Endodermal cell (in vitro differentiated cells): ENCODE measurements at regions not wholly inside any gene's neighbourhood (a gene's known extent, or its start where the extent isn't known, plus 50 kb on each side); places are given as distances from the start of the nearest gene placed in this dataset.
A peak's percentile ranks its signal among the peaks of the same experiment; 100 is the strongest.

Experiments used
- DNase-seq: peaks from one replicate; pipeline ENCODE4 v3.0.0-alpha.2; 2017
- H3K27ac ChIP-seq: 2 replicates; pipeline ENCODE4 v1.5.1; 2013; ENCODE audit warnings: mild to moderate bottlenecking, low read depth, low read length, moderate library complexity
- H3K27me3 ChIP-seq: 2 replicates; pipeline ENCODE4 v1.6.1; 2013; ENCODE audit warnings: mild to moderate bottlenecking, low read length, moderate library complexity; ENCODE audit not compliant: insufficient read depth, control insufficient read depth, poor library complexity, severe bottlenecking
- H3K36me3 ChIP-seq: 2 replicates; pipeline ENCODE4 v1.7.0; 2013; ENCODE audit warnings: mild to moderate bottlenecking, low read length, moderate library complexity; ENCODE audit not compliant: control insufficient read depth, insufficient read depth
- H3K4me1 ChIP-seq: one replicate; pipeline ENCODE4 v1.7.0; 2013; ENCODE audit warnings: low read length; ENCODE audit not compliant: control insufficient read depth, insufficient read depth
- H3K4me3 ChIP-seq: 2 replicates; pipeline ENCODE4 v1.5.1; 2013; ENCODE audit warnings: mild to moderate bottlenecking, low read length, moderate library complexity
- H3K9ac ChIP-seq: 2 replicates; pipeline ENCODE4 v1.6.1; 2013; ENCODE audit warnings: mild to moderate bottlenecking, low read length, moderate library complexity; ENCODE audit not compliant: poor library complexity, severe bottlenecking; ENCODE audit errors: extremely low read depth
- H3K9me3 ChIP-seq: 2 replicates; pipeline ENCODE4 v1.6.1; 2013; ENCODE audit warnings: mild to moderate bottlenecking, low read length, moderate library complexity; ENCODE audit not compliant: control insufficient read depth
- H3K27ac Mint-ChIP-seq: 2 replicates; pipeline ENCODE4 v1.8.0; 2020; ENCODE audit warnings: mixed read lengths
- H3K27me3 Mint-ChIP-seq: 2 replicates; pipeline ENCODE4 v1.8.0; 2021; ENCODE audit warnings: mild to moderate bottlenecking, mixed read lengths; ENCODE audit not compliant: insufficient read depth
- H3K36me3 Mint-ChIP-seq: 2 replicates; pipeline ENCODE4 v1.8.0; 2020; ENCODE audit warnings: low read depth, mixed read lengths
- H3K4me1 Mint-ChIP-seq: 2 replicates; pipeline ENCODE4 v1.8.0; 2020; ENCODE audit warnings: mixed read lengths
- H3K4me3 Mint-ChIP-seq: 2 replicates; pipeline ENCODE4 v1.8.0; 2020; ENCODE audit warnings: mild to moderate bottlenecking, moderate library complexity, mixed read lengths
- H3K9me3 Mint-ChIP-seq: 2 replicates; pipeline ENCODE4 v1.8.0; 2020; ENCODE audit warnings: mild to moderate bottlenecking, mixed read lengths
- WGBS, 2 experiments: methylation state at CpG; one replicate each; pipeline versions ENCODE4 v1.1.5 to v1.1.7; 2013; ENCODE audit warnings: missing lambda C conversion rate in 2 of 2, mixed read lengths in 1 of 2; ENCODE audit not compliant: insufficient coverage in 1 of 2, insufficient read length in 1 of 2; 5-methylcytosine and 5-hydroxymethylcytosine counted together
- TF ChIP-seq, protein P1 (sequence below): fragments of 200-600 bp; sonication (generic); conservative IDR thresholded peaks from 2 replicates; pipeline ENCODE4 v1.5.0; 2021; ENCODE audit warnings: antibody characterized with exemption, mild to moderate bottlenecking

GRCh38 chr10:44575601-44576380 is 190.9 kb upstream of the CXCL12 start:
- H3K4me3 Mint-ChIP-seq = no peak overlapping the region
- Histone ChIP-seq H3K27me3 (no peaks in the 10 kb centered on the region), H3K4me1 (no peaks in the 10 kb centered on the region), H3K36me3 (no peaks in the 10 kb centered on the region), H3K9ac (no peak overlapping the region), H3K27ac (no peak overlapping the region), H3K9me3 (no peaks in the 10 kb centered on the region), H3K4me3 (no peak overlapping the region)
- 87 to 96% methylated on average over 7 to 18 of the region's 18 CpGs for WGBS, 2 experiments
- no peaks in the 10 kb centered on the region for H3K27me3 Mint-ChIP-seq
- DNase-seq = peak; percentile 31
- H3K27ac Mint-ChIP-seq = no peak overlapping the region
- no peaks in the 10 kb centered on the region for H3K9me3 Mint-ChIP-seq
- TF ChIP-seq, protein P1, sequence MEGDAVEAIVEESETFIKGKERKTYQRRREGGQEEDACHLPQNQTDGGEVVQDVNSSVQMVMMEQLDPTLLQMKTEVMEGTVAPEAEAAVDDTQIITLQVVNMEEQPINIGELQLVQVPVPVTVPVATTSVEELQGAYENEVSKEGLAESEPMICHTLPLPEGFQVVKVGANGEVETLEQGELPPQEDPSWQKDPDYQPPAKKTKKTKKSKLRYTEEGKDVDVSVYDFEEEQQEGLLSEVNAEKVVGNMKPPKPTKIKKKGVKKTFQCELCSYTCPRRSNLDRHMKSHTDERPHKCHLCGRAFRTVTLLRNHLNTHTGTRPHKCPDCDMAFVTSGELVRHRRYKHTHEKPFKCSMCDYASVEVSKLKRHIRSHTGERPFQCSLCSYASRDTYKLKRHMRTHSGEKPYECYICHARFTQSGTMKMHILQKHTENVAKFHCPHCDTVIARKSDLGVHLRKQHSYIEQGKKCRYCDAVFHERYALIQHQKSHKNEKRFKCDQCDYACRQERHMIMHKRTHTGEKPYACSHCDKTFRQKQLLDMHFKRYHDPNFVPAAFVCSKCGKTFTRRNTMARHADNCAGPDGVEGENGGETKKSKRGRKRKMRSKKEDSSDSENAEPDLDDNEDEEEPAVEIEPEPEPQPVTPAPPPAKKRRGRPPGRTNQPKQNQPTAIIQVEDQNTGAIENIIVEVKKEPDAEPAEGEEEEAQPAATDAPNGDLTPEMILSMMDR = no peak
- H3K36me3 Mint-ChIP-seq = no peaks in the 10 kb centered on the region
- H3K4me1 Mint-ChIP-seq = no peaks in the 10 kb centered on the region

GRCh38 chr10:44576702-44577191 is 191.8 kb upstream of the CXCL12 start:
- no peak overlapping the region for H3K27ac Mint-ChIP-seq

DNA sequence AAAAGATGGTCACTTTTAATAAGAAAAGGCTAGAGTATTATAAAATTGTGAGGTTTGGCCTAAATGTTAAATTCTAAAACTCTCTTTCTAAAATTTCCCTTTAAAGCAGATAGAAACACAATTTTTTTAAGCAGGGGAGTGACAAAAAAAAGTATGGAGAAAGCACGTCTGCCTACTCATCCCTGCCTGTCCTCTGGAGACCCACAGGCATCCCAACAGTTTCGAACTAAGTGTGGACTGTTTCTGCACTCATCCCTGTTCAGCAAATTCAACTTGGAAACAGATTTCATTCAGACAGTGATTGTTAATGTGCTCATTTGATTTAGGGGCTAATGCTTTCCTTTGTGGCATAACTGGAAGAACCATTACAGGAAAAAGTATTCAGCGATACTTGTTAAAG is 192.6 kb upstream of the CXCL12 start:
- H3K27me3 Mint-ChIP-seq = no peaks in the 10 kb centered on the region
- Histone ChIP-seq H3K27me3 (no peaks in the 10 kb centered on the region), H3K27ac (no peak overlapping the region), H3K36me3 (no peaks in the 10 kb centered on the region), H3K4me3 (no peak overlapping the region), H3K9ac (no peak overlapping the region), H3K9me3 (no peaks in the 10 kb centered on the region), H3K4me1 (no peaks in the 10 kb centered on the region)
- TF ChIP-seq, protein P1 = no peak
- no peak overlapping the region for H3K4me3 Mint-ChIP-seq
- no peak for DNase-seq
- no peak overlapping the region for H3K27ac Mint-ChIP-seq
- H3K36me3 Mint-ChIP-seq = no peaks in the 10 kb centered on the region
- 90 to 98% methylated on average over 3 of the region's 3 CpGs for WGBS, 2 experiments
- H3K4me1 Mint-ChIP-seq = no peaks in the 10 kb centered on the region
- H3K9me3 Mint-ChIP-seq = no peaks in the 10 kb centered on the region

More at GRCh38 chr10:44576702-44577191, 191.8 kb upstream of the CXCL12 start:
- no peak overlapping the region for H3K4me3 Mint-ChIP-seq
- Histone ChIP-seq H3K9me3 (no peaks in the 10 kb centered on the region), H3K4me3 (no peak overlapping the region), H3K36me3 (no peaks in the 10 kb centered on the region), H3K9ac (no peak overlapping the region), H3K27ac (no peak overlapping the region), H3K4me1 (no peaks in the 10 kb centered on the region), H3K27me3 (no peaks in the 10 kb centered on the region)
- TF ChIP-seq, protein P1 = no peak
- H3K9me3 Mint-ChIP-seq = no peaks in the 10 kb centered on the region
- peak; percentile 21 for DNase-seq
- 67 to 70% methylated on average over 5 to 6 of the region's 6 CpGs for WGBS, 2 experiments
- H3K4me1 Mint-ChIP-seq = no peaks in the 10 kb centered on the region
- no peaks in the 10 kb centered on the region for H3K36me3 Mint-ChIP-seq
- no peaks in the 10 kb centered on the region for H3K27me3 Mint-ChIP-seq
